GM18909 (cell line): ENCODE measurements at regions not wholly inside any gene's neighbourhood (a gene's known extent, or its start where the extent isn't known, plus 50 kb on each side); places are given as distances from the start of the nearest gene placed in this dataset.
"Not testable (repeated sequence)": the region's sequence is repeated elsewhere in the genome, so short reads cannot be mapped to it uniquely, and the experiment has no call there.

Experiments
- ATAC-seq: cut with Tn5 transposase; IDR thresholded peaks from one replicate; pipeline ENCODE4 v1.9.1; 2021; ENCODE audit warnings: mild to moderate bottlenecking; ENCODE audit not compliant: unreplicated experiment, poor library complexity

DNA sequence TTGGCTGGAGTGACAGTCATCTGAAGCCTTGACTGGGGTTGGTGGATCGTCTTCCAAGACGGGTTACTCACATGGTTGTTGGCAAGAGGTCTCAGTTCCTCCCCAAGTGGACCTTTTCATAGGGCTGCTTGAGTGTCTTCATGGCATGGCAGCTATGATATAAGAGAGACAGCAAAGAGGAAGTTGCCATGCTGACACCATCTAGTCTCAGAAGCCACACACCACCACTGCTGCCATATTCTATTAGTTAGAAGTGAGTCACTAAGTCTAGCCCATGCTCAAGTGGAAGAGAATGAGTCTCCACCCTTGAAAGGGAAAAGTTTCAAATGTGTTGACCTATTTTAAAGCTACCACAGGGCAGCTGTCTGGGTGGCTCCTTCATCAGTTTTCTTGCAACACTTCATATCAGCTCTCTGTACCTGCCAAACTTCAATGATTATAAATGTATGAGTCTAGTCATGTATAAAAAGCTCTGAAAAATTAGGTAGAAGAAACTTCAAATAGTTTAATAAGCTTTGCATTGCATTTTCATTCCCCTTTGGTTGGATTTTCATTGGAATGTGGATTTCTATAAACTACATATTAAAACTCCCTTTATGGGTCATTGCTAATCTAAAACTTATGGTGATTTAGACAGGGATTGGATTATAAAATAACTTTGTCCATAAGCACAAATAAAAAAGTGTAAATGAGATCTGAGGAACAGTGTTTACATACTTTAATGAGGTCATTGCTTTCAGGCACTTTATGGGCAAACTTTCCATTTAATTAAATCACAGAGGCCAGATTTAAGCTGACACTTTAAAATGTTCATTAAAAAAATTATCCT is 68.0 kb upstream of the ATXN3L start:
- ATAC-seq = no peak

GRCh38 chrX:13386636-13387035 is 66.8 kb upstream of the ATXN3L start:
- no peak for ATAC-seq

- ATAC-seq = no peak
Measured at GRCh38 chrX:13386092-13386491, 66.2 kb upstream of the ATXN3L start.

DNA sequence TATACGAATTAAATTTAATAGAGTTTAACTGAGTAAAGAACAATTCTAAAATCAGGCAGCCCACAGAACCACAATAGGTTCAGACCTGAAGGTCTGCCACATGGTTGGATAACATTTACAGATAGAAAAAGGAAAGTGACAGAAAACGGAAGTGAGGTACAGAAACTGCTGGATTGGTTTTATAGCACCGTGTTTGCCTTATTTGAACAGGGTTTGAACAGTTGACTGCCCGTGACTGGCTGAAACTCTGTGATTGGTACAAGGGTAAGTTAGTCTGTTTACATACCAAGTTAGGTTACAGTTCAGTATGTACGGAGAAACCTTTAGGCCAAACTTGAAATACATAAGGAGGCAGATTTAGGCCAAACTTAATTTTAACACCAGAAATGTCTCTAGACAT is 64.1 kb upstream of the ATXN3L start:
- no peak for ATAC-seq

- no peak for ATAC-seq
Measured at GRCh38 chrX:13381514-13381913, 61.7 kb upstream of the ATXN3L start.

DNA sequence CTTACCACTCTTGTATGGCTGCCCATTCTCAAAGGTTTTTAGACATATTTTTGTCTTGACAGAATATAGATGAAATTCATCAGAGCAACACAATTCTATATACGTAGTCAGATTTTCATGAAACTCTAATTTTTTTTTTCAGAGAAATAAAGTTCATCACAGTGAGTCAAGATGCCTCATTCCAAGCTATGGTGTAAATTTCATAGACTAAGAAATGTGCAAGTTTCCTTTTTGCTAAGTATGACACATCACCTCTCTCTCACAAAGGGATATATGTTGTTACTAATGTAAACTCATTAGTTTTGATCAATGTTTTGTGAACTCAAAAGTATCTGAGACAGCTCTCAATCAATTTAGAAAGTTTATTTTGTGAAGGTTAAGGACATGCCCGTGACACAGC is 60.4 kb upstream of the ATXN3L start:
- no peak for ATAC-seq

GRCh38 chrX:13378562-13379518 is 59.0 kb upstream of the ATXN3L start:
- not testable (repeated sequence) for ATAC-seq

DNA sequence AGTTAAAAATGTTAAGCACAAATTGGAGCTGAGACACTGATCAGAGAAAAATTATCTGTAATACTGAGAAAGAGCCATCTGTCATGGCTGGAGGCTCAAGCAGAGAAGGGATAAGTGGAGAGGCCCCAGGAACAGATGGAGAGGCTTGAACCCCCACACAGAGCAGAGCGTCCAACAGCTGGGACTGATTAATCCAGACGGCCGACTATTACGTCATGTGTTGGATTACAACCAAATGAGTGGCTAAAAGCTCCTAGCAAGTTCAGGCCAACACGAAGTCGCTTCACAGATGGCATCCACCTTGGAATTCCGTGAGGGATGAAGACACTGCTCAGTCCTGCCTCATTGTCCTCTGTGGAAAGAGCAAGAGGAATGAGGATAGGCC is 57.7 kb upstream of the ATXN3L start:
- no peak for ATAC-seq

- ATAC-seq = no peak
Measured at GRCh38 chrX:13376857-13377549, 57.1 kb upstream of the ATXN3L start.

- ATAC-seq = not testable (repeated sequence)
Measured at GRCh38 chrX:13375596-13375995, 55.7 kb upstream of the ATXN3L start.

GRCh38 chrX:13374364-13374763 is 54.5 kb upstream of the ATXN3L start:
- no peak for ATAC-seq

GRCh38 chrX:13373431-13374187 is 53.8 kb upstream of the ATXN3L start:
- no peak for ATAC-seq

- ATAC-seq = no peak
Measured at GRCh38 chrX:13373027-13373426, 53.2 kb upstream of the ATXN3L start.

DNA sequence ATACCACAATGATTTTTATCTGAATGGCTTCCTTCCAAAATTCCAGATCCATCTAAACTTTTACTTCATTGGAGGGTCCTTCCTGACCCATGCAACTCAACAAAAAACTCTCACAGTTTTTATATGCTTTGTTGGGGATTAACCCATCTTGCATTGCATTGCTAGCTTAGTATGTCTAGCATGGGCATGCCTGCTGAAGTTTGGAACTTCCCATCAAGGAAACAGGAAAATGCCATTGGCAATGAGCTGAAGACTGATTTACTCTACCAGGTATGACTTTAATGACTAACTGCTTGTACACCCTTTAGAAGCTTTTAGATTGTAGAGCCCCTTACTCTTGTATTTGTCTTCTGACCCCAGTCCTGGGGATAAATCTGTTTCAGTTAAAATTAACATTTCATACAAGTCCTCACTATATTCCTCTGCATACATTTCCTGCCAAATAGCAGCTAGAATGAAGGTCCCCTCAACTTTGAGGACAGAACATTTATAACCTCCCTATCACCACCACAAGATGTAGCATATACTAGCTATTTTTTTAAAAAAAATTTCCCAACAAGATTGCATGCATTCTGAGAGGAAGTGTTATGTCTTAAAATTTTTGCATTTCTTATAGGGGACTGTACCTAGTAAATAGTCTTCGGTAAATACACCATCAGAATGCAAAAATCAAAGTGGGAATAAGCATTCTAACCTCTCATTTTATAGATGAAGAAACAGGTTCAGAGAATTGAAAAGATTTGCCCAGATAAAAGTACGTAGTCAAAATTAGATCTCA is 52.5 kb upstream of the ATXN3L start:
- ATAC-seq = no peak

DNA sequence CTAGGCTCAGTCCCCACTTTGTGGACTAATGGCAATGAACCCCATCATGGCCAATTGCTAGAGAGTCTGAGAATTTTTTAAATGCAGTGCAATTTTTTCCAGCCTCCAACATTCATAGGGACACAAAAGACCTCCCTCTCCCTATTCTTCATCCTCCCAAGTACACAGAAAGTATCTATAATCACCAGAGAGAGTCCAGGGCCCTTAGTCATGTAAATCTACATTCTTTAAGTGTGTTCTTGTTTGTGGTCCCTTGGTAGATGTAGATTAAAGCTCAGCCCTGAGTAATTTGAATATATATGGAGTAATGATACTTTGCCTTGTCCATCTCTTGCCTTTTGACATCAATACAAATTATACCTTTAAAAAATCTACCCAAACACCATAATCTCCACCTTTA is 51.3 kb upstream of the ATXN3L start:
- no peak for ATAC-seq

- ATAC-seq = no peak
Measured at GRCh38 chrX:13370713-13371112, 50.9 kb upstream of the ATXN3L start.
